ENCODE measurements at regions not wholly inside any gene's neighbourhood (a gene's known extent, or its start where the extent isn't known, plus 50 kb on each side); places are given as distances from the start of the nearest gene placed in this dataset.
"Not testable (repeated sequence)": the region's sequence is repeated elsewhere in the genome, so short reads cannot be mapped to it uniquely, and the experiment has no call there.

DNA sequence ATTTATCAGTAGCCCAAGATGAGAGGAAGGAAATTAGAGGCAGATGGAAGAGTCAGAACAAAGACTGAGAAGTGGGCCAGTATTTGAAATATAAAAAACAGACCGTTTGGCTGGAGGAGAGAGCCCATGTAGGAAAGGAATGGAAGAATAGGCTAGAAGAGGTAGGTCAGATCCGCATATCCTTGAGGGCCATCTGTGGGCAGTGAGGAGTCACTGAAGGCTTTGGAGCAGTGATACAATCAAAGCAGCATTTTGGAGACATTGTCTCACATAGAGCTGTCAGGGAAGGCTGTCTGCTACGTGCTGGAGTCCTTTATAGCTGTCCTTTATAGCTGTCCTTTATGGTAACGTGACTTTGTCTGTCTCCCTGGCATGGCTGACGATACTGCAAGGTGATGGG, 92.0 kb upstream of the VEPH1 start:
- DNase-seq = no peak
- intact Hi-C loops (cut with DNase I) = no loop called here

DNA sequence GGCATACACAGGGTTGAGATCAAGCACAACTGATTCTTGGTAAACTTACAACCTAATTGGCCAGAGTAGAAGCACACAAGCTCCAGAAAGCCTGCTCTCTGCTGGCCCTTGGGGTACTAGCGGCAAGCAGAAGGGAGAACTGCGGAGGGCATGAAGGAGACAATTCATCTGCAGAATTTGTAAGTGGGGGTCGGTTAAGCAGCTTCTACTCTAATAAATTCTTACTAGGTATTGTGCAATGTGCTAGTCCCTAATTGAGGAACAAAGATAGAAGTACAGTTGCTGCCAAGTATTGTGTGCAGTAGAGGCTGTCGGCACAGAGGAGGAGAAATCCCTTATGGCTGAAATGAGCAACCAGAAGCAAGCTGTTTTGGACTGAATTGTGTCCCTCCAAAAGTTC, 91.2 kb upstream of the VEPH1 start:
- DNase-seq = no peak

DNA sequence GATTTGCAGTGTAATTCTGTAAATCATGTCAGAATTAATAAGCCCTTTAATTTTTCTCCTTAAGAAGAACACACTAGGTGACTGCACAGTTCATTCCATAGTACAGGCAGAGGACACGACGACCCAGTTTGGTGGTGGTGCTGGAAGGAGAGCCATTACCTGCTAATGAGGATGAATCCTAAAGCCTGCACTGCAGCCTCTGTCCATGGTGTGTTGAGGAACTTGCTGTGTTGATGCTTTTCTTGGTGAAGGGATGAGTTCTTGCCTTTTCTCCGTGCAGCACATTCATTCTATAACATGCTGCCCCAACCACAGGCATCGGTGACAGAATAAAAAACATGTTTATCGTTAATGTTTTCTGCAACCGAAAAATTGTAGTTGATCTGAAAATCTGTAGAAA, 89.6 kb upstream of the VEPH1 start:
- no peak for DNase-seq
- intact Hi-C loops (cut with DNase I) = no loop called here

More for the DNA sequence above, 91.2 kb upstream of the VEPH1 start:
- intact Hi-C loops (cut with DNase I) = no loop called here

DNA sequence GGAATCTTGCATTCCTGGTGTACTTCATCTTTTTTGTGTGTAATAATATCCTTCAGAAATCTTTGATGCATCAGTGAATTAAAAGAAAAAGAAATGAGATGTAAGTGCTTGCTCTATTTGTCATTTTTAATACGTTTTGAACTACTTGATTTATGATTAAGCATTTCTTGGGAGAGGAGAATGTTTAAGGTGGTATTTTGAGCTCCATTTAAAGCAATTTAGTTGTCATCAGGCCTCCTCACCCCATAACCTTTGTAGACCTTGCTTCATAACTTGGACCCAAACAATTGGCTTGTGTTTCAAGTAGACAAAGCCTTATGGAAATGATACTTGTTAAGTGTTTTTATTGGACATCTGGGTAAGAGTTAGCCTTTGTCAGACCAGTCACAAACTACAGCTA, 87.1 kb upstream of the VEPH1 start:
- no peak for DNase-seq
- intact Hi-C loops (cut with DNase I) = no loop called here

DNA sequence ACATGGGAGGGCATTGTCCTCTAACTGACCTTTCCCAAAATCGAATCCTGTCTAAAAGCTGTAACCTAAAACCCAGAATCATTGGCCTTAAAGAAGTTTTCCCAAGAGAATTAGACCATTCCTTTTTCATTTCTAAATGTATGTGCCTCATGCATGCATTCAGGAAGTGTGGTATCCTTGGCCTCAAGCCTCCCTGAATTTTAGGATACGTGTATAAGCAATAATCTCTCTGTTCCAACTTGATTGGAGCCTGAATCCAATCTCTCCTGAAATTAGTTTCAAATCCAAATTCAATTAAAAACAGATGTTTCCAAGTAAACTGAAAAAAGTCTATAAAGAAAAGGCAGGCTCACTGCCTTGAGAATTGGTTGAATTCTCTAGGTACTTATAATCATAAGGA, 86.0 kb upstream of the VEPH1 start:
- no peak for DNase-seq
- intact Hi-C loops (cut with DNase I) = no loop called here

DNA sequence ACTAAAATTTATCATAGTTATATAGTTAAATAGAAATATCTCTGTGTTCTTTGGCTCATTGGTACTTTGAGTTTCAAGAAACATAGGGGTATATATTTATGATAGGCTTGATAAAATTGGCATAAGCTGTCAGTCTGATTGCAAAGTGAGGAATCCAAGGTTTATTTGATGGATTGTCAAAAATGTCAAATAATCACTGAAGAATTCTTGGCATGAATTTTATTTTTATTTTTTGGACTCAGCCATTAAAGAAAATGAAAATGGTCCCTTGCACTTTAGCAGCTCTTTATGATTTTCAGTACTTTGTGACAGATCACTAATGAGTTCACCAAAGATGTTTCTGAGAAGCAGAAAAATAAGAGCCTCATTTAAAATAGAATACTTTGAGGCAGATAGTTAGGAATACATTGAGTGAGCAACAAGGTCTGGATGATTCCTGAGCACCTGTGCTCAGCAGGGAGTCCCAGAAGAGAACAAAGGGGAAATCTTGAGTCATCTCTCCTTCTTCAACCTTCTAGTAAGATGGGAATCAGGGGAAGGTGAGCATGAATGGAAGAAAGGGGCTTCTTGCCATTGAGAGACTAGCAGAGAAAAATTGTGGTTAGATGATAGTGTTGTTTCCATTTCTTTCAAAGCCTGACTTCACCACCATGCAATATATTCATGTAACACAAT, 85.3 kb upstream of the VEPH1 start:
- no peak for DNase-seq
- intact Hi-C loops (cut with DNase I) = no loop called here

DNA sequence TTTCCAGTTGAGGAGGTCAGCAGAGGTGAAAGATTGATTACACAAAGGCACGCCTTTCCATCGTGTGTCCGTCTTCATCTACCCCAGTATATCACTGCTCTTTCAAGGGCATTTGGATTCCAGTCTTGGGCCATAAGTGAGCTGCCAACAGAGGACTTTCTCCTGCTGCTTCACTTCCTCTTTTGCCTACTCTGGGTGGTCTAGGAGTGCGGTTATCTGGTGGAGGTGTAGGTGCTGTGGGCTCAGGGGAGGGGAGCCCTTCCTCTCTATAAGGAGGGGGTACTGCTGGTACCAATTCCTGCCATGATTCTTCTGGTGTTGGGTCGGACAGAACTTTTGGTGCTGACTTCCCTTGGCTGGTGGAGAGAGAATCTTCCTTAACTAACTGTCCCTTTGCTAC, 83.1 kb upstream of the VEPH1 start:
- intact Hi-C loops (cut with DNase I) = no loop called here
- no peak for DNase-seq

DNA sequence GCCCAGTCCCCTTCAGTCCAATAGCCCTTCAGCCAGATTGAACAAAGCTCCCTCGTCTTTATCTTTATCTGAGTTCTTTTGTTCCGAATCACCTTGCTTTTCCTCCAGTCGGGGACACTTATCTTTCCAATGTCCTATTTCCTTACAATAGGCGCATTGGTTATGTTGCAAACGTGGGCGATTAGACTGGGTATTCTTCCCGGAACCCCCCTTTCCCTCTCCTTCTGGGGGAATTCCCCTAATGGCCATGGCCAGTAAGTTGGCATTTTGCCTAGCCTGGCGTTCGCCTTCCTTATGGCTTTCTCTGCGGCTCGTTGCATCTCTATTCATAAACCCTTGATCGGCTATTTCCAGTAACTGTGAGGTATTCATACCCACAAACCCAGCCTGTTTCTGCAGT, 82.2 kb upstream of the VEPH1 start:
- no peak for DNase-seq
- intact Hi-C loops (cut with DNase I) = no loop called here

DNA sequence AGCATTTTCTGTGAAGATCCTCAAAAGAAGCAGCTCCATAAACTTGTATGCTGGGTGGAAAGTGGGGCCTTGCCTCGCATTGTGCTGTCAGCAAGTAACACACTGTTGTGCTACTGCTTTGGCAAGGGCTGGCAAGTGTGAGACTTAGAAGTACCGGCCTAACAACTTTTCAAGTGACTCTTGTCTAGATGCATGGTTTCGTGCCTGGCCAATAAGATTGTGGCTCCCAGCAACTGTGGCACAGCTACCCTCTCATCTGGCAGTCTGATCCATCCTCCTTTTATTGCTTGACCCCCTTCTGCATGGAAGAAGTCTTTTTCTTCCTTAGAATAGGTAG, 79.4 kb upstream of the VEPH1 start:
- intact Hi-C loops (cut with DNase I) = no loop called here
- DNase-seq = no peak

DNA sequence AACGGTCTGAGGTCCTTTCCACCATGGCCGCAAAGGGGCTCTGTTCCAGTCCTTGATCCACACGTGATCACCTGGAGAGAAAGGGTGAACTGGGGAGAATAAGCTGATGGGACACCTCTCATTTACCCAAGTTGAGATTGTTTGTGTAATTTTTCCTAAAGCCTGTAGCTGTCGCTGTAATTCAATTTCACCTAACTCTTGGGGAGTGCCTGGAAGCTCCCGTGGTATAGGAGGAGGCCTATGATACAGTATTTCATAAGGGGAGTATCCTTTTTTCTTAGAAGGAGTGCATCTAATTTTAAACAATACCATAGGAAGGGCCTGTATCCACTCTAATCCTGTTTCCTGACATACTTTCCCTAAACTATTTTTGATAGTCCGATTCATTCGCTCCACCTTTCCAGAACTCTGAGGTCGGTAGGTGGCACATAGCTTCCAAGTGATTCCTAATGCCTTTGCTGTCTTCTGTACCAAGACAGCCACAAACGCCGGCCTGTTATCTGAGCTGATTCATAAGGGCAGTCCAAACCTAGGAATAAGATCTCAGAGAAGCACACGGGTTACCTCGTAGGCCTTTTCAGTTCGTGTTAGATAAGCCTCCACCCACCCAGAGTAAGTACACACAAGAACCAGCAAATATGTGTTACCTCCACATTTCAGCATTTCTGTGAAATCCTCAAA, 78.9 kb upstream of the VEPH1 start:
- DNase-seq; intact Hi-C loops (cut with DNase I): not testable (repeated sequence)

DNA sequence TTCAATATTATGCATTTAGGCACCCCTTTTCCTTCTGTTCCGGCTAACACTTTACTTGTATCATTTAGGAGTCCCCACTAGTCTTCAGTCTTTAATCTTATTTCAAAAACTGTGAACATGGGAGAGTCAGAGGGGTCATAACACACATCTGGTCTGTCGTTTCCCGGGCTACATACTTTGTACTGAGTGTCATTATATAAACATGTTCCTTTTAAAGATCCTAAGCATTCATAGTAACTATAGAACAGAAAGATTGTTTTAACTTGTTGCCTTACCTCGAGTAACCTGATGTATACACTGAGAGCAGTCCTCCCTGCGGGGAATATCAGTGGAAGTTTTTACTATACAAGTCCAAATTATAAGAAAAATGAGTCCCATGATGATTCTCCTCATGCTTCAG, 78.2 kb upstream of the VEPH1 start:
- intact Hi-C loops (cut with DNase I) = no loop called here
- DNase-seq = no peak

DNA sequence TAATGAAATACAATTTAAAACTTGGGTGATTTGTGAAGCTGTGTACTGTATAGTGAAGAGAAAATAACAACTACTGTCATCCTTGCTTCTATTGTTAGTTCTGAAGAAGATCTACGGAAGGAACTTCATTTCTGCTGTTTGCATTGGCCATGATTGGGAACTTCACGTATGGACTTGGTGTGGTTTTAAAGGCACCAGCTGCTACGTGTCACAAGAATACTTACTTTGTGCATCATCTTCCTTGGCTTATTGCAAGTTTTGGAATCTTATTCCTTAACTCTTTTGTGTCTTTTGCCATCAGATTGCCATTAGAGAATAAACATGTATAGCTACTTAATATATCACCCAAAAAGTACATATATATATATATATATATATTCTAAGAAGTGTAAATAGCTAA, 75.0 kb upstream of the VEPH1 start:
- intact Hi-C loops (cut with DNase I) = loop anchor here (10.0 kb wide), 1 partner anchor 373 kb away; no protein-coding TSS in a partner anchor

DNA sequence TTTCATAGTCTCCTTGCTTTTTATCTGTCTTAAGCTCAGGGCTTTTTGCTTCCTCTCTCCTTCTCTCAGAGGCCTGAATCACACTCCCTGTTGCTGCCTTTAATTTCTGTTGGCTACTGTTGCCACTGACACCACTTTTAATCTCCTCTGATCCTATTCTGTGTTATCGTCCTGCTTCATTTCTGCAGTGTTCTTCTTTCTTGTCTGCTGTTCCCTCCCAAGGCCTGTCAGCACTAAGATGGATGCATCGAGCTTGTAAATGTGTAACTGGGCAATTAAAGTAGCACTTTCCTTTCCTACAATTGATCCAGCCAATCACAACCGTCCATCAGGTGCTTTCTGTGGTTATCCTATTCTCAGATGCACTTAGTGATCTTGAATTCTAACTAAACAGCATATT, 71.3 kb upstream of the VEPH1 start:
- intact Hi-C loops (cut with DNase I) = loop anchor here (10.0 kb wide), 1 partner anchor 370 kb away; no protein-coding TSS in a partner anchor

More for the DNA sequence above, 75.0 kb upstream of the VEPH1 start:
- DNase-seq = no peak

DNA sequence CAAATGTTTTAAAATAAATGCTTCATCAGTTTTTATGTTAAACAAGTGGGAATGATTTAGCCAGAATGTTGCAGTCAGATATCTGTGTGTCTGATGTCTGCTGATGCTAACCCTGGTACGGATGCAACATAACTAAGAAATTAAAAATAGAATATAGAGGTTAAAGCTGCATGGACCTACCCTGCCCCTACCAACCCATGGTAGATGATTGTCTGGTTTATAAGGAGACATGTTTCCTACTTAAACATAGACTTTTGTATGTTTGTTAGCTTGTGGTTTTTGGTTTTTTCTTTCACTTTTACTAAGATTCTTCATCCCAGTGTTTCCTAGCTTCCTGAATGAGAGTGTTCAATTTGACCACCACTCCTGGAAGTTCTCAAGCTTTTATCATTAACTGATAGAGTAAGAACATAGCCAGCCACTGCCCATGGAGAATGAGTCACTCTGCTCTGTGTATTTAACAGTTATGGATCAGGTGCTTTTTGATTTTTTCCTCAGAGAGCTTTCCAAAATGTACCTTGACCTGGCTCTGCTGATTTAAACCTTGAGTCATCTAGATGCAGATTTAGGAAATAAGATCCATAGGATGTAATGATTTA, 70.7 kb upstream of the VEPH1 start:
- DNase-seq = no peak

More for the DNA sequence above, 71.3 kb upstream of the VEPH1 start:
- DNase-seq = no peak

DNA sequence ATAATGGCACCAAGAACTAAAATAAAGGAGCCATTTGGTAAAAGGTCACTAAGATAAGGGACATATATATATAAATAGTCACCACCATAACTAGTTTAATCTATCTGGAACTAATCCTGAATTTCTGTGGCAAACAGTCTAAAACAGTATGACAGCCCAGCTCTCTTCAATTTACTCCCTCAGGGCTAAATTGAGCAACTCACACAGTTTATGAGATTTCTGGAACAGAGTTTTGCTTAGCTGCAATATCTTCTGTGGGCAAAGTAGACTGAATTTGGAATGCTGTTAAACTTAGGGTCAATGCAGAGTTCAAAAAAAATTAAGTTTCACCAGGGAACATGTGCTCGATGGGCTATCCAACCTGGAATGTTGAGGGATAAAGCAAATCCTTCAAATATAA, 70.1 kb upstream of the VEPH1 start:
- intact Hi-C loops (cut with DNase I) = loop anchor here (10.0 kb wide), 1 partner anchor 368 kb away; no protein-coding TSS in a partner anchor
- no peak for DNase-seq

More for the DNA sequence above, 70.7 kb upstream of the VEPH1 start:
- intact Hi-C loops (cut with DNase I) = loop anchor here (10.0 kb wide), 1 partner anchor 369 kb away; no protein-coding TSS in a partner anchor

DNA sequence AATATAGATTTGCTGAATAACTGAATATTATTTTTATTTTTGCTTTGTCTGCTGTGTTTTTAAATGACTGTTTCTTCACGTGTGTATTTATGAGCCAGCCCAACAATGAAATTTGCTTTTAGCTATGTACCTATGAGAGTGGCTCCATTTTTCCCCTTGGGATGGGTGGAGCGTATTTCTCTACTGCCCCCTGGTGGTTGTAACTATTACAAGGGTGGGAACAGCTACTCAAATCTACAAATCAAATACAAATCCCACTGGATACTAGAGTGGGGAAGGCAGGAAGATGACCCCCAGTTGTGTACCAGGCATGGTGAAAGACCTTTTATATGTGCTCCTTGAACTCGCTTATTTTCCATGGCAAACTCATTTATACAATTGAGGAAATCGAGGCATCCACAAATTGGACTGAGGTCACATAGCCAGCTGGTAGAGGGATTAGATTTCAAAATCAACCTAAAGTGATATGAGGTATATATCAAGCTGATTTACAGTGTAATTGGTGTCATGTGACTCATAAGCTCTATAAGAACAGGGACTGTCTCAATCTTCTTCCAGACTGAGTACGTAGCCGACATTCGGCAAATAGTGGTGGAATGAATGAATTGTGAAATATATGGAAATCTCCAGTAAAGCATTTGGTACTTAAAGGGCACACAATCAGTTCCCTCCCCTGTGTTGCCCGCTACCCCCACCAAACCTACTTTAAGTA, 69.5 kb upstream of the VEPH1 start:
- DNase-seq = peak in 1 of 10 donors; percentile 17
- intact Hi-C loops (cut with DNase I) = loop anchor here (1.0 to 10.0 kb wide), 2 partner anchors 39 to 368 kb away; no protein-coding TSS in a partner anchor

DNA sequence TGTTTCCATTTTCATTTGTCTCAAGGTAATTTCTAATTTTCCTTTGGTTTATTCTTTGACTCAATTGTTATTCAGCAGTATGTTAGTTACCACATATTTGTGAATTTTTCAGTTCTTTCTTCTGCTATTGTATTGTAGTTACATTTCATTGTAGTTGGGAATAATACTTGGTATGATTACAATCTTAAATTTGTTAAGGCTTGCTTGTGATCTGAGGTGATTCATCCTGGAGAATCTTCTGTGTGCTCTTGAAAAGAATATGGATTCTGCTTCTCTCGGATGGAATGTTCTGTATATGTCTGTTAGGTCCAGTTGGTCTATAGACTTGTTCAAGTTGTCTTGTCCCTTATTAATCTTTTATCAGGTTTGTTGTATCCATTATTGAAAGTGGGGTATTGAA, 63.4 kb upstream of the VEPH1 start:
- intact Hi-C loops (cut with DNase I) = no loop called here
- no peak for DNase-seq

DNA sequence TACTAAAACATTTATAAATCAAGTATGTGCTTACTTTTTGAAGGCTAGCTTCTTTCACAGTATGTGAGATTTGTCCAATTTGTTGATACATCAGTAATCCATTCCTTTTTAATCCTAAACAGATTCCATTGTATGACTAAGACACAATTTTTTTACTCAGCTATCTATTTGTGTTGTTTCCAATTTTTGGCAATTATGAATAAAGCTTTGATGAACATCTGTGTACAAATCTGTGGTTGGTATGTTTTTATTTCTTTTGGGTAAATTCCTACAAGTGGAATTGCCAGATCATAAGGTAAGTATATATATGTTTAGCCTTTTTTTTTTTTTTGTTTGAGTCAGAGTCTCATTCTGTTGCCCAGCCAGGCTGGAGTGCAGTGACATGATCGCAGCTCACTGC, 56.2 kb upstream of the VEPH1 start:
- intact Hi-C loops (cut with DNase I) = no loop called here
- DNase-seq = no peak

All from posterior cingulate gyrus (tissue), 11 donors.